NCI-H2227 treated with DMSO at 0.1 percent for 48 hours (cell line): ENCODE measurements at regions not wholly inside any gene's neighbourhood (a gene's known extent, or its start where the extent isn't known, plus 50 kb on each side); places are given as distances from the start of the nearest gene placed in this dataset.

Experiments
- DNase-seq: peaks from one replicate; lab custom pipeline; 2025; lab: John Stamatoyannopoulos, UW

DNA sequence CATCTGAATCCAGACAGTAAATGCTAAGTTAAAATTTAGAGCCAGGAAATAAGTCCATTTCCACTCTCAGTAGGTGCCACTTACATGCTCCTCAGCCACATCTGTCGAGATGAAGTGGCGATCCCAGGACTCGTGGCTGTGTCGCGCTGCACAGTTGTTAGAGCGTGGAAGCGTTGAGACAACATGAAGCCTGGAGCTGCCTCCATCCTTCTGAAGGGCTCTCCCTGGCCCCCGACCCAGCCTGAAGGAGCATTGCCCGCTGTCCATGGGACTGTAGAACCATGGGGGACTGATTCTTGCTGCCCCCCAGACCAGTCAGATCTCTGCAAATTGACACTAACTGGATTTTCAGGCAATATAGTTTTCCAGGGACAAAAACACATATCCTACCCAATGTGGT is 58.9 kb downstream of the IRX1 start:
- no peak for DNase-seq

DNA sequence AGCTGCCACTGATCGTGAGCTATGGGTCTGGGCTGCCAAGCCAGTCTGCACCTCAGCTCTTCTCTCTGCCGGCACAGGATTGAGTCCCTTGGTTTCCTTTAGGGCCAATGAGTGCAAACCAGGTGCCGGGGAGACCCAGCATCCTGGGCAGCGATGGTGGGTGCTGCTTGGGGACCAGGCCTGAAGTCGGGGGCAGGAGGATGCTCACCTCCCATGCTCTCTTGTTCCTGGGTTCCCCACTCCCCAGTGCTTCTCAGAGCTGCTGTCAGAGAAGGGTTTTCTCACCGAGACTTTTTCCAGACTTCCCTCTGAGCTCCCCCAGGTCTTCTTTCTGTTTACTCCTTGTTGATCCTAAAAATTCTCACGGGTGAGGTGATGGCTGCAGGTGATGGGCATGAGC is 61.2 kb downstream of the IRX1 start:
- DNase-seq = no peak

DNA sequence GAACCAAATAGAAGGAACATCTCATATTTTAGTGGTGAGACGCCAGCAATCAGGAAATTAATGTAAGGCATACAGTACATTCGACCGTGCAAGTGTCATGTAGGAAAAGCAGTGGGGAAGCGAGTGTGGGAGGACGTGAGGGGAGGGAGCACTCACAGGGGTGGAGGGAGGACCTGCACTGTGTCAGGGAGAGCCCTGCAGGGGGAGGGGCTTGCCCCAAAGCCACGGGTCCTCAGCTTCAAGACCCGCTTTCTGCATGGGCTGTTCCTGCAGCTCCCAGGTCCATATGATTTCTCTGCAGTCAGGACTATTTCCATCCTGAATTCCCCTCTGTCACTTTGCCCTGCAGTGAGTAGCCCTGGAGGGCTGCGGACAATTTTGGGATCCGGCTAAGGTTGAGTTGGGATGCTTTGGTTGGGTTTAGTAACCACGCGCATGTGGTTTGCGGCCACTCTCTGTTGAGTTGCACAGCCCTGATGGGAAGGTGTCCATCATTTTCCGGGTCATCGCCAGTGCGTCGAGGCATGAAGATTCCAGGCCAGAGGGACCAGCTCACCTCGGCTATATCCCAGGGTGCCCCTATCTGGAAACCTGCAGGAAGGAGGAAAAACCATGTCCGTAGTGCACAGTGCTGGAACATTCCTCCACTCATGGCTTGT is 61.9 kb downstream of the IRX1 start:
- DNase-seq = no peak

DNA sequence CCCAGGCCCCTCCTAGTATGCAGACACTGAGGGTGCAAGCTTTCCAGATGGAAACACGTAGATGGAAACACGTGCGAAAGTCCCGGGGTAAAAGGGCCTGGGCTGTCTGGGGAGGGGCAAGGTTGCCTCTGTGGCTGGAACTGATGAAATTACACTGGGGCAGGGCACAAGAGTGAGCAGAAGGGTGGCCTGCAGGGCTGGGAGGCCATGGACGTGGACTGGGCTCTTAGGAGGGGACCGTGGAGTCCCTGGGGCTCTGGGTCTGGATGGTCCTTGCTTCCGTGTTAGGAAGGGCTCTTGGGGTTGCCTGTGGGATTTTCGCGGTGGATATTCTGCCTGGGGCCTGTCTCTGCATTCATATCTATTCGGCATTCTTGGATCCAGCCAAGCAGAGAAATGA is 63.3 kb downstream of the IRX1 start:
- DNase-seq = no peak

DNA sequence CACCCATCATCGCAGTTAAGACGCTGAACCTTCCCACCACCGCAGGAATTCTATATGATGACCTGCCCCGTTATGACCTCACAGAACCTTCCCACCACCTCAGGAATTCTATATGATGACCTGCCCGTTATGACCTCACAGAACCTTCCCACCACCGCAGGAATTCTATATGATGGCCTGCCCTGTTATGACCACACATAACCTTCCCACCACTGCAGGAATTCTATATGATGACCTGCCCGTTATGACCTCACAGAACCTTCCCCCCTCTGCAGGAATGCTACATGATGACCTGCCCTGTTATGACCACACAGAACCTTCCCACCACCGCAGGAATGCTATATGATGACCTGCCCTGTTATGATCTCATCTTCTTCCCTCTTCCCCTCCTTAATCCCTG is 64.3 kb downstream of the IRX1 start:
- no peak for DNase-seq

DNA sequence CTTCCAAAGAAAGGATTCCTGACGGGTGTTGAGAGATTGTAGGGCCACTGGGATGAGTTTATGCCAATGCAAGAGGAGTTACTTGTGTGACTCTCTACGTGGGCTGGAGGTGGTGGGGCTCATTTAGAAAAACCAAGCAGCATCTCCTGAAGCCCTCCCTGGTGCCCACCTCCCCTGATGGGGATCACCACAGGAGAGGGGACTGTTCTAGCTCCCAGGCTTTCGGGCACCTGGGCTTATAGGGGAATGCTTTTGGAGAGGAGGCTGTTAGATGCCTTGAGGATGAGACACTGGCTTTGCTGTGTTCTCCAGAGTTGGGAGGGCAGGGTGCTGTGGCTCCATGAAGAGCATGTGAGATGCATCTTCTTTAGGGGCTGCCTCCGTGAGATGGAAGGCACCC is 65.0 kb downstream of the IRX1 start:
- no peak for DNase-seq

DNA sequence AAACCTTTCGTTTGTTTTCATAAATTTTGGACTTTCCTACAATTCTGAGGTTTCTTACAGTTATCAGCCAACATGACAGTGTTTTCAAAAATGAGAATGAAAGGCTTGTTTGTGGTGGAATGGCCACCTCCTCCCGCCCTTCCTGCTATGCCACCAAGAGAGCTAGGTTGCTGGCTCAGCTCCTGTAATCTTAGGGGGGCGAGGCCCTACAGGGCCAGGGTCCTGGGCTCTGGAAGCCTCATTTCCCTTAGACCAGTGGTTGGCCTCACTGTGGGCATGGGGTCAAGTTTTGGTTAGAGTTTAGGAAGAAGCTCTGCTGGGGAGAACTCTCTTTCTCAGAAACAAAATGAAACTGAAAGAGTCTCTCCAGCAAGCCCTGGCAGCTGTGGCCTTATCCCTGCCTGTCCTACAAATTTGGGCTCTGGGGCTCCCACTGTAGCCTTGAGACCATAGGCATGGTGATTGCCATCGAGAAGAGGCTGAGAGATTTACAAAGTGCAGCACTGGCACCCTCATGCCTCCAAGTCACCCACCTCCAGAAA is 66.2 kb downstream of the IRX1 start:
- no peak for DNase-seq

DNA sequence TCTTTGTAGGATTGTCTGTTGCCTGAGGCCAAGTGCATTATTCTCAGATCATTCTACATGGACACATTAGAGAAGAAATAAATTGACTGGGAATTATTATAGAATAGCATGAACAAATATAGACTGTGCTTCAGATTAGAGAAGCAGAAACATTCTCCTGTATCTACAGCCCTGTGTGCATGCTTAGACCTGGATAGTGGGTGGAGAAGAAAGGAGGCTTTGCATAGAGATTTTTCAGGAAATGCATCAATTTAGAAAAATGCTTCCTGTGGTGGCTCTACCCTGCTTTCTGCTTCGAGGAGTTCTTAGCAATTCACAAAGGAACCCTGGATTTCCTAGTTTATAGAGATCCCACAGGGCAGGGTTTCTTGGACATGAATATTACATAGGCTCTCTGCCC is 66.7 kb downstream of the IRX1 start:
- DNase-seq = no peak

DNA sequence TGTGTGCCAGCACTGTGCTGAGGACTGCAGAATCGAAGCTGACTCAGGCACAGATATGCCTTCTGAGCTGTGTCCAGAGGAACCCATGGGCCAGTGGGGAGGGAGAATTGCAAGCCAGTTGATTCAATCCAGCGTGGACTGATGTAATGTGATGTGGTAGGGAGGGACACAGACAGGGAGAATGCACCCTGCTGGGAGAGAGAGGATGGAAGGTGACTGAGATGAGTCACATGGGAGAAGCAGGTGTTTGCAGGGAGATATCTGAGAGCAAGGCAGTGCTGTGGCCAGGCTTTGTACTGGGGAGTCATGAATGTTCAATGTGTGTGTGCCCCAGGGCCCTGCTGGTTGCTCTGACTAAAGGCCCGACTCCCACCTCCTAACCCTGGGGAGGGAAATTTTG is 75.7 kb downstream of the IRX1 start:
- no peak for DNase-seq

DNA sequence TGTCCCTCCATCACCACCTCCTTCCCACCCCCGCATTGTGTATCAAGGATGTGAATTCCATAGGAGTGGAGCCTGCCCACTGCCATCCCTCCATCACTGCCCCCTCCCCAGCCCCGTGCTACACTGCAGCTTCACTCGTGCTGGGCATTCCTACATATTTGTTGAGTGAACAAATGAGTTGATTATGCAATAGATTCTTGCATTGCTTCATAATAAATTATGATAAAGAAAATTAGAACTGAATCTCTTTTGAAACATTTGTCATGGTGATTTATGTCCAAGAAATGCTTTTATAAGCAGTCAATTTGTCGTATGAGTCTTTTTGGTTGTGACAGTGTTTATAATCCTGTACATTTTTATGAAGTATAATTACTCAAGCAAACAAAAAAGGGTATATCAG is 83.2 kb downstream of the IRX1 start:
- no peak for DNase-seq

DNA sequence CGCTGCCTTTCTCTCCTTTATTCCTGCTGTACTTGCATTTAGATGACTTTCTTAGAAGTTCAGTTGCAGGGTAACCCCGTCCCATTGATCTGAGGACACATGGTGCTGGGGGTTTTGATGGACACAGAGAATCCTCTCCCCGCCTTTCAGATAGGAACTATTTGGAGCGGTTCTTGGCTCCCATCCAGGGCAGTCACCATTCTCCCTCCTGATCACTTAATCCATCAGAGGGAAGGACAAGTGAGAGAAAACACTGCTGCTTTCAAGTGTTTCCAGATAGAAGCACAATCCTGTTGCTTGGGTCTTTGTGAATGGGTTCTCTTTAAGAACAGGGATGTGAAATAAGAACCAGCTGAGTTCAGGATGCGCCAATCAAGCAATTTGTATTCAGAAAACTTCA is 85.2 kb downstream of the IRX1 start:
- DNase-seq = no peak

DNA sequence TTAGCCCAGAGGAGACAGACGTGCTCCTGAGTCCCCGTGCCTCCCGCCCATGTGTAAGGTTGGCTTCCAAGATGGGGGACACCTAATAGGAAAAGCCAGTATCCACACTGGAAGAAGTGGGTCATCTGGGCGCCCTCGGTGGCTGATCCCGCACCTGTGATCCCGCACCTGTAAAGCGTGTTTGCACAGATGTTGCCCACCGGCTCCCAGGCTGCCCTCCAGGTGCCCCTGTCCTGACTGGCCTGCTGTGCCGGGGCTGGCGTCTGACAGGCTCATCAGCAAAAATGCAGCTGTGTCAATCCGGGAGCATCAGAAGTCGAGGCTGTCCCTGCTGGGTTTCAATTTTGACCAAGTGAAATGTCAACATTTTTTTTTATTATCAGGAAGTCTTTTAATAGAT is 88.5 kb downstream of the IRX1 start:
- DNase-seq = no peak

DNA sequence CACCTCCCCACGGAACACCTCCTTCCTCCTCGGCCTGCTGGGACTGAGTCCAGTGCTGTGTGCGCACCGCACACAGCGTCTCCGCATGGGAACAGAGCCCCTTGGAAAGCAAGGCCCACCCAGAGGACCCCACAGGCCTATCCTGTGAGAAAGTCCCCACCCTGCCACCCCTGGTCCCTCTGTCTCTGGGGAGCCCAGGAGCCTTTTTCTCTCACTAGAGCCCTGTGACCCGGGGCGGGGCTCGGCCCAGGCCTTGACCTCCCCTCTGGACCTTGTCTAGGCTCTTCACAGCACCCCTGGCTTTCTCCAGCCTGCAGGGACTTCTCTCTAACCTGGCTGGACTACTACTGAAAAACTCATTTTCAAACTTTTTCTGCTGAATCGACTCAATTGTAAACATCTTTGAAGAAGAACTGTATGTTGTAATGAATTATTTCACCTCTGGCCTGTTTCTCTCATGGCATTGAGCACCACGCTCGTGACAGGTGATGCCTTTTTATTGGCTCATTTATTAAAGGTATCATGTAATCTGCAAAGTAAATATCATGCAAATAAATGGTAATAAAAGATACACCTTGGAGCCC is 89.2 kb downstream of the IRX1 start:
- no peak for DNase-seq

DNA sequence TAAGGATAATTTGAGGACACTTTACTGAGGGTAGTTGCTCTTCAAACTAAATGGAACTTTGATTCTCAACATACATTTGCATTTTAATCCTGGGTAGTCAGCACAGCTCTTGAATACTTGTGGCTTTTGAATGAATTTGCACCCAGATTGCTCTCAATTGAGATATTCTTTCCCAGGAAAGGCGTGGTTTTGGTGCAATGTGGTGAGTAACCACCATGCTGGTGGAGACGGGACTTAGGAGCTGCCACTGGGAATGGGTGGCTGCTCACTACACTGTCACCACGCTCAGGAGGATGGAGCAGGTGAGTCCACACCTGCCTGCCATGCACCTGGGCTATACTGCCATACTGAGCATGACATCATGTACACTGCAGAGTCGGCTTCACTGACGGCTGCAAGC is 99.2 kb downstream of the IRX1 start:
- no peak for DNase-seq

DNA sequence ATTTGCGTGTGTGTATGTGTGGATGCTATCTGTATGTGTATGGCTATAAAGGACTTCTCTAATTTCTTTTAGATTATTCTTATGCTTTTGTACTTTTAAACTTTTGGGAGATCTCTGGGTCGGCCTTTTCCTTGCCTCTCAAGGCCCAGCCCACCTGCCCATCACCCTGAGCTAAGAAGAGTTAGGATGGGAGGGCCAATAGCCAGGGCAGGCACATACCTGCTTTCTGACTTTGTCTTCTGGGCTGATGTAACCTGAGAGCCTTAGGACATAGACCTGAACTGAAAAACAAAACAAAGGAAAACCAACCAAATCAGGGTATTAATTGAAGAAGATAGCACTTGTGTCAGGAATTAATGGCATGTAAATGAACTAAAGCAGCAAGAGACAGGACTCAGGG is 100.2 kb downstream of the IRX1 start:
- DNase-seq = no peak

DNA sequence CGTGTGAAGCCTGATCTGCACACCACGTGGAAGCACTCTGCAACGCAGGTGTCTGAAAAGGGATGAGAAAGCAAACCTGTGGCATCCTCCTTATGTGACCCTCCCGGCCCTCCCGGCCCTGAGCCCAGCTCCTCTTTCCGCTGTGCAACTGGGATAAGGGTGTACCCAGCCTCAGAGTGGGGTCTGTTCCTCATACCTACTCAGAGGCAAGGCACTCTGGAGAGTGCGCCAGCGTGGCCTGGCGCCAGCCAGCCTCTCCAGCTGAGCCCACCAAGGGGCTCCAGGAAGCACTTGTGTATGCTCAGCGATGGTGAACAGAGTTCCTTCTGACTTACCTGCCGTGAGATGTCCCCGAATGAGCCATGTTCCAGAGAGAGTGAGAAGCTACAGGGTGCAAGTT is 102.8 kb downstream of the IRX1 start:
- no peak for DNase-seq

DNA sequence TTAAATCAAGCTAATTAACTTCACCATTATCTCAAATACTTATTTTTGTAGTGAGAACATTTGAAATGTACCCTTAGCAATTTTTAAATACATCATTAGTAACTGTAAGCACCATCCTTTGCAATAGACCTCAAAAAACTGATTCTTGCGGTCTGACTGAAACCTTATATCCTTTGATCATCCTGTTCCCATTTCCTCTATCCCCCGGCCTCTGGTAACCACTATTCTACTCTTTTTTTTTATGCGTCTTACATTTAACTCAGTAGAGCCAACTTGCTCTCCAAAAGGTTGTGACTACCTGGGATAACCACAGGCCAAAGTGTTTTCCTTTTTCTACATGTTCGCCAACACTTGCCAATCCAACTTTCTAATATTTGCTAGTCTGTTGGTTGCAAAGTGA is 106.1 kb downstream of the IRX1 start:
- no peak for DNase-seq

DNA sequence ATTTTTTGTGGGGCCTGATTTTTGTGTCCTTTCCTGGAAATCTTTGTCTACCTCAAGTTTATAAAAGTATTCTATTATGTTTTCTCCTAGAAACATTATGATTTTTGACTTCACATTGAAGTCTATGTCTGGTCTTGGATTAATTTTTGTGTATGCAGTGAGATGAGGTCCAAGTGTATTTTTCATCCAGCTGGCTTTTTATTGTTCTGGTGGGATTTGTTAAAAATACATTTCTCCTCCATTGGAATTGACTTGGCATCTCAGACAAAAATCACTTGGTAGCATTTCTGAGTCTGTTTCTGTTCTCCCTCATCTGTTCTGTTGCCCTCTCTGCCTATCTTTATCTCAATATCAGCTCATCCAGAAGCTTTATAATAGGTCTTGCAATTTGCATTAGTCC is 109.0 kb downstream of the IRX1 start:
- DNase-seq = no peak

DNA sequence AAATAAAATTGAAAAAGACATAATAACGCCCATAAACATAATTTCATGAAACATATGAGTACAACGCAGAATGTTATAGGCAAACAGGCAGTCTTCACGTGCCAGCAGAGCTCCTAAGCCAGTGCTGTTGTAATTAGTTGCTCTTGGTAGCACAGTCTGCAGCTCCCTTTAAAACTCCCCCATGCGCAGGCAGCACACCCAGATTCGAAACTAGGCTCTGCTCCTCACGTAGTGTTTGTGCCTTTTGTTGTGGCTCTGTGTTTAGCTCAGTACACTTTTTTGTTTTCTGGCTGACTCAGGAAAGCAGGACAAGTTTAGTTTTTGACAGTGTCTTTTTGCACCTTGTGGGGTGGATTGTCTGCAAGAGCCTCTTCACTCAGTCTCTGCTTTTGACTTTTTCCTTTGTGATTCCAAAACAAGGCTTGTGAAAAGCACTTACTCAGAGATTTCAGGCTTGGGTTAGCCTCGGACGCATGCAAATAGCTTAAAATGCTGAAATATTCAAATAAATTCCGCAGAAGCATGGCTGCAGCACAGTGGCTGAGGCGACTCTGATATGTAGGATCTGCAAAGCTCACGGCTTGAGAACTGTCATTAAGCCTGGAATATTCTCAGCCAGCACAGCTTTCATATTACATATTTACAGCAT is 113.6 kb downstream of the IRX1 start:
- no peak for DNase-seq

DNA sequence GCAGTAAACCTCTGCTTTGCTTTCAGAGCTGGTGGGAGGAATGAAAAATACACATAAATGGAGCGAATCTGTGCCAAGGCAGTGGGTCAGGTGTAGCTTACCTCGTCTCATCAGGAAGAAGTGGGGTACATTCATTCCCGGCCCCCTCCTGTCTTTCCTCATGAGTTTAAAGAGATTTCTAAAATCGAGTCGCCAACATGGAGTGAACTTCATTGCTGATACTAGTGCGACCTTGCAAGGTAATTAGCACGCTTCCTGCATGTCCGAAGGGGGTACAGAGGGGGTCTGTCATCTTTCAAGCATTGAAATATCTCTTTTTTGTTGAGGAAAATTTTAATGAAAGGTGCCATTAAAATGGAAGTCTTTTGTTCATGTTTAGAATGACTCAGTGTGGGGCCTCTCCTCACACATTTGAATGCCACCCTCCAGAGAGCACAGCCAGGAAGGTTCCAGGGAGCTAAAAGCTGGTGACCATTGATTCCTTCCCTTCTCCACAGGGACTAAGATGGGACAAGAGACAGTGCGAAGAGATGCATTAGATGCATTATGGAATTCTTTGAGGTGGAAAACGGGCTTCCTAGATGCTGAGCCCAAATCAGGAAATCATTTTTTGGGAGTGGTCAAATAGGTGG is 114.2 kb downstream of the IRX1 start:
- DNase-seq = no peak

DNA sequence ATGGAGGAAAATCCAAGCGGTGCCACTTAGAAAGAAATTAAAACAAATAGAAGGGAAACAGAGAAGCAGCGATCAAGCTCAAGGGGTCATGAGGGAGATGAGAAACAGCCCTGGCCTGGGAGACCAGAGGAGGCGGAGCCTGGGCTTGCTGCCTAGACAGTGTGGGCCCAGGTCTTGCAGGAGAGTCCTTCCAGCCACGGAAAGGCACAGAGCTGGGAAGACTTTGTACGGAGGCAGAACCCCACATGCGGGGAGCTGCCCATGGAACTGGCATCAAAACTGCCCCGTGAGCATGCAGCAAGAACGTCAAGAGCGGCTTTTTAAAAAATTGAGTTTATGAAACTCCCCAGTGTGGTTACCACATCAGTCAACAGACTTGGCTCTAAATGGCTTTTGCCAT is 119.4 kb downstream of the IRX1 start:
- no peak for DNase-seq

DNA sequence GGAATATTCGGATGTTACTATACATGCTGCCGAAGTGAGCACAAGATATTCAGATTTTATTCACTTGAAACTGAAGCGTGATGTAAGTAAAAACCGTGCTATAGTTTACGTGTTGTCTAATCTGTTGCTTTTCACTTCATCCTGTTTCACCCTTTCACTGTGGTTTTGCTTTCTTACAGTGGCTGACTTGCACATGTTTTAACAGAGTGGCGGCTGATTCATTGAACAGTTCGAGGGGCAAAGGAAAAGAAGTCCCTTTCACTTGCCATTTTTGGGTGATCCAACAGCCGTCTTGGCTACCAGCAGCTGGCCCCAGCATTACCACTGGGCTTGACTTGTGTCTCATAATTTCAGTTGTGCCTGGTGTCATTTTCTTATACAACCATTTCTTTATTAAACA is 134.0 kb downstream of the IRX1 start:
- DNase-seq = no peak

DNA sequence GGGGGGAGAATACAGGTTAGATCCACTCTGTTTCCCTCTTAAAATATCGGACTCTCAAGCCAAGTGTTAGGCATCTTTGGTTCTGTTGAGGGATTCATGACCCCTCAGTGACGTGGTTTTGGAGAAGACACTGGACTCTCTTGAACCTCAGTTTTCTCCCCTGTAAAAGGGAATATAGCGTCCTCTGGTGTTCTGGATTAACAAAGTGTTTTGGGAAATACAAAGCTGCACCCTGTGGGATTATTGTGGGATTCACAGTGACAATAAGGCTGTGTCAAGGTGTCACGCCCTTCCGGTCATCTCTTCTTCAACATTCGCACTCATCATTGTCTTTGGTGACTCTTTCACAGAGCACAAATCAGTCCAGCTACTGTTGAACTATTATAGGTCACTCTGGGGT is 139.0 kb downstream of the IRX1 start:
- no peak for DNase-seq
